ENCODE measurements at regions not wholly inside any gene's neighbourhood (a gene's known extent, or its start where the extent isn't known, plus 50 kb on each side); places are given as distances from the start of the nearest gene placed in this dataset.

- intact Hi-C loops (cut with DNase I), result no loop called here
- Histone ChIP-seq H3K4me1 (peaks cover 7% of the 10 kb centered on the region), H3K27me3 (no peaks in the 10 kb centered on the region), H3K27ac (no peak overlapping the region), H3K36me3 (replicated peaks in 1 of 2; ENCODE audit: insufficient read depth in 1 of 2, low read depth in 2 of 2) (no peaks in the 10 kb centered on the region), H3K4me3 (no peak overlapping the region), H3K9me3 (no peaks in the 10 kb centered on the region)
- no peak for TF ChIP-seq POLR2A (IDR thresholded peaks at IDR 0.05)
- TF ChIP-seq, protein P1, sequence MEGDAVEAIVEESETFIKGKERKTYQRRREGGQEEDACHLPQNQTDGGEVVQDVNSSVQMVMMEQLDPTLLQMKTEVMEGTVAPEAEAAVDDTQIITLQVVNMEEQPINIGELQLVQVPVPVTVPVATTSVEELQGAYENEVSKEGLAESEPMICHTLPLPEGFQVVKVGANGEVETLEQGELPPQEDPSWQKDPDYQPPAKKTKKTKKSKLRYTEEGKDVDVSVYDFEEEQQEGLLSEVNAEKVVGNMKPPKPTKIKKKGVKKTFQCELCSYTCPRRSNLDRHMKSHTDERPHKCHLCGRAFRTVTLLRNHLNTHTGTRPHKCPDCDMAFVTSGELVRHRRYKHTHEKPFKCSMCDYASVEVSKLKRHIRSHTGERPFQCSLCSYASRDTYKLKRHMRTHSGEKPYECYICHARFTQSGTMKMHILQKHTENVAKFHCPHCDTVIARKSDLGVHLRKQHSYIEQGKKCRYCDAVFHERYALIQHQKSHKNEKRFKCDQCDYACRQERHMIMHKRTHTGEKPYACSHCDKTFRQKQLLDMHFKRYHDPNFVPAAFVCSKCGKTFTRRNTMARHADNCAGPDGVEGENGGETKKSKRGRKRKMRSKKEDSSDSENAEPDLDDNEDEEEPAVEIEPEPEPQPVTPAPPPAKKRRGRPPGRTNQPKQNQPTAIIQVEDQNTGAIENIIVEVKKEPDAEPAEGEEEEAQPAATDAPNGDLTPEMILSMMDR (IDR thresholded peaks at IDR 0.05), result no peak
- DNase-seq, result peak in 3 of 4 donors; percentile 21 to 39 (median 36)
- 30 to 37% methylated on average over 6 of the region's 6 CpGs for WGBS, 2 donors
- ATAC-seq, result no peak
Measured at GRCh38 chr17:55567240-55568214, 56.3 kb upstream of the SMIM36 start.

- ATAC-seq (no peak), DNase-seq (no peak)
- no peak overlapping the region for H3K4me3 ChIP-seq
- no peaks in the 10 kb centered on the region for H3K36me3 ChIP-seq (replicated peaks in 1 of 2; ENCODE audit: insufficient read depth in 1 of 2, low read depth in 2 of 2)
- no peak for TF ChIP-seq POLR2A (IDR thresholded peaks at IDR 0.05)
- TF ChIP-seq, protein P1 (IDR thresholded peaks at IDR 0.05), result no peak
- no peaks in the 10 kb centered on the region for H3K9me3 ChIP-seq
- intact Hi-C loops (cut with DNase I), result no loop called here
- H3K4me1 ChIP-seq, result peaks cover 7% of the 10 kb centered on the region
- H3K27ac ChIP-seq, result no peak overlapping the region
- 58 to 70% methylated on average over 2 of the region's 2 CpGs for WGBS, 2 donors
- no peaks in the 10 kb centered on the region for H3K27me3 ChIP-seq
Measured at GRCh38 chr17:55564081-55564480, 52.8 kb upstream of the SMIM36 start.

DNA sequence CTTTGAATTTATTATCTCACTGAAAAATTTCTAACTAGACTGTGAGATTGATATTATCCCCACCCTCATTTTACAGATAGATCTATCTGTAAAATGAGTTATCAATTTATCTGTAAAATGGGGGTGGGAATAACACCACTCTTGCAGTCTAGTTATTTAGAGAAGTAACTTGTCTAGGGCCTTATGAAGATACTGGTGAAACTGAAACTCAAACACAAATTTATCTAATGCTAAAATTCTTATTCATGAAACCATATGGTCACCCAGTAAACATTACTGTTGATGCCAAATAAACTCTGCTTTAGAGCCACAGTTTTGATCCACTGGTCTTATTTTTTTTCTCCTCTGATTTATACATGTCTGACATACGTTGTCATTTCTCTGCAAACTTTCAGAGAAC lies 52.1 kb upstream of the SMIM36 start:
- TF ChIP-seq, protein P1 (IDR thresholded peaks at IDR 0.05), result no peak
- no peak for TF ChIP-seq POLR2A (IDR thresholded peaks at IDR 0.05)
- intact Hi-C loops (cut with DNase I), result no loop called here
- DNase-seq, result no peak
- no peak for ATAC-seq
- WGBS, 2 donors, result 52 to 78% methylated on average over 1 of the region's 1 CpG
- Histone ChIP-seq H3K4me3 (no peak overlapping the region), H3K4me1 (peaks cover 7% of the 10 kb centered on the region), H3K36me3 (replicated peaks in 1 of 2; ENCODE audit: insufficient read depth in 1 of 2, low read depth in 2 of 2) (no peaks in the 10 kb centered on the region), H3K27me3 (no peaks in the 10 kb centered on the region), H3K9me3 (no peaks in the 10 kb centered on the region), H3K27ac (no peak overlapping the region)

DNA sequence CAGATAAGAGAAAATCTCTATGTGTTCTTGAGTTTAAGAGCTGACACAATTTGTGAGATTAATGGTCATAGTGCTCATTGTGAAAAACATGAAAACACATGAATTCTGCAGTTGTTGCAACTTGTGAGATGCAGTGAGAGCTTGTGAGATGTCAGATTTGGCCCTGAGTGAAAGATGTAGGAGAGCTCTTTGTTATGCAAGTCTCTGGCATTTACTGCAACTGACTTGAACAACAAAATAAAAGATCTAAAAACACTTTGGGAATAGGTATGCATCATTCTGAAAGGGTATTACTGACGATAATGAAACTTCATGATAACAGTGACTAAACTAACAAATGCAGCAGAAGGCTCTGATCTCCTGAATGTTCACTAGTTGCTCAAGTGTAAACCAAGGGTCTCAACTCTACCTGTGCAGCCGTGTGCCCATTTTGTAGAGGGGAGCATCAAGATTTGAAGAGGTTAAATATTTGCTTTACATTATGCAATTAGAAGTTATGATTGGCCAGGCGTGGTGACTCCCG lies 50.8 kb upstream of the SMIM36 start:
- no peaks in the 10 kb centered on the region for H3K27me3 ChIP-seq
- no peaks in the 10 kb centered on the region for H3K4me1 ChIP-seq
- H3K9me3 ChIP-seq, result no peaks in the 10 kb centered on the region
- H3K27ac ChIP-seq, result no peak overlapping the region
- WGBS, 2 donors, result 46 to 64% methylated on average over 4 of the region's 4 CpGs
- intact Hi-C loops (cut with DNase I), result no loop called here
- no peak overlapping the region for H3K4me3 ChIP-seq
- H3K36me3 ChIP-seq (replicated peaks in 1 of 2; ENCODE audit: insufficient read depth in 1 of 2, low read depth in 2 of 2), result no peaks in the 10 kb centered on the region
- DNase-seq (no peak), ATAC-seq (no peak)
- TF ChIP-seq, protein P1 (IDR thresholded peaks at IDR 0.05), result no peak
- TF ChIP-seq POLR2A (IDR thresholded peaks at IDR 0.05), result no peak
